ENCODE measurements at regions not wholly inside any gene's neighbourhood (a gene's known extent, or its start where the extent isn't known, plus 50 kb on each side); places are given as distances from the start of the nearest gene placed in this dataset.
"Not testable (repeated sequence)": the region's sequence is repeated elsewhere in the genome, so short reads cannot be mapped to it uniquely, and the experiment has no call there.

DNA sequence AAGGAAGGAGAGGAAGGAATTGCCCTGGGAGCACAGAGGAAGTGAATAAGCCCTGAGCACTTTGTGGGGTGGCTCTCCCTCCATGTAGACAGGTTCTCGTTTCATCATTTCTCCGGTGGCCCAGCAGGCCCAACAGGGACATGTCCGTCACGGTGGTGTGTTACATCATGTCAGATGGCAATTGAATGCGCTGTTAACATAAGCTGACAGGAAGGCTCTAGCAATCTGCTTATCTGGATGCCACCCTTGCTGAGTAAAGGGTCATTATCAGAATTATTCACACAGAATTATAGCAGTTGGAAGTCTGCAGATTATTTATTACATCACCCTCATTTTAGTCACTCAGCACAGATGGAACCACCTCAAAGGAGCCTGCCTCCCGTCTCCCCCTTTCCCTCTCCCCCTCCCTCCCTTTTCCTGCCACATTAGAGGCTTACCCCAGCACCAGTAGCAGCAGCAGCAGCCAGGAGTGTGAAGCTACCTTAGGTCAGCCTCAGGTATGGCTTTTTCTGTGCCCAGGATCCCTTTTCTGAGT lies 124.3 kb upstream of the TRIM2 start:
- no peak for DNase-seq

DNA sequence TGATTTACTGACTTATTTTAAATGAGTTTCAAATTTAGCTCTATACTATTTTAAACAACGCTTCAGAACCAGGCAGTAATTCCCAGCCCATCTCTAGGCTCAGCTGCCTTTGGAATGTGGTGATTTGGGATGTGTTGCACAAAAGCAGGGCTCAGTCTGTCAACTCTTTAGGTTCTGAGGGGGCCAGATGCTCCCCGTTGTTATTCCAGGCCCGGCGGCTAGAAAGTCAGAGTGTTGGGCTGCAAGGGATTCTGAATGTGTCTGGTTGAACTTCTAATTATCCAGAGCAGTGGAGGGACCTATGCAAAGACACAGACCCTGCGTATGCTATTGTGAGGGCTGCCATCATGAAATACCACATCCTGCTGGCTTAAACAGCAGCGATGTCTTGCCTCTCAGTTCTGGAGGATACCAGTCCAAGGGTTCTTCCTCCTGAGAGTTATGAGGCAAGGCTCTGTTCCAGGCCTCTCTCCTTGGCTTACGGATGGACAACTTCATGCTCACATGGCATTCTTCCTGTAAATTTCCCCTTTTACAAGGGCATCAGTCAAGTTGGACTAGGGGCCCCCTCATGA lies 123.2 kb upstream of the TRIM2 start:
- DNase-seq, result no peak

- DNase-seq, result no peak
Measured at GRCh38 chr4:153081693-153082092, 122.5 kb upstream of the TRIM2 start.

GRCh38 chr4:153082322-153083301 lies 121.6 kb upstream of the TRIM2 start:
- no peak for DNase-seq

DNA sequence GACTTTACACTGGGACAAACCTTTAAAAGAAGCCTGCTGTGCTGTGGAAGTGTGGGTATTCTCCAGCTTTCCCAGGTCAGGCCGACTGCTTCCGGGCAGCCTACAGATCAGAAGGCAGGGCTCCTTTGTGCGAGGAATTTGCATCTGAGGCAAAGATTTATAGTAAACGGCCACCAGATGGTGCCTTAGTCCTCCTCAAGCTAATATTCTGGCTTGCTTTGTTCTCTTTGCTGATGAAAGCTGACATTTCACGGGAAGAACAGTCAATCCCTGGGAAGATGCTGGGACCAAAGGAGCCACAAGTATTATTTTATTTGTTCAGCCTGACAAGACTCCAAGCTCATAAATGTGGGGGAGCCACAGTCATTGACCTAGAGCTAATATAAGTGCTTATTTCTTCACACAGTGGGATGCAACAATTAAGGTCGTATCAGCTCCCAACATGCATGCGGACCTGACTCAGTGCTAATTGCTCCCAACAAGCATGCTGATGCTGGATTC lies 120.7 kb upstream of the TRIM2 start:
- DNase-seq, result peak; percentile 28 to 31

DNA sequence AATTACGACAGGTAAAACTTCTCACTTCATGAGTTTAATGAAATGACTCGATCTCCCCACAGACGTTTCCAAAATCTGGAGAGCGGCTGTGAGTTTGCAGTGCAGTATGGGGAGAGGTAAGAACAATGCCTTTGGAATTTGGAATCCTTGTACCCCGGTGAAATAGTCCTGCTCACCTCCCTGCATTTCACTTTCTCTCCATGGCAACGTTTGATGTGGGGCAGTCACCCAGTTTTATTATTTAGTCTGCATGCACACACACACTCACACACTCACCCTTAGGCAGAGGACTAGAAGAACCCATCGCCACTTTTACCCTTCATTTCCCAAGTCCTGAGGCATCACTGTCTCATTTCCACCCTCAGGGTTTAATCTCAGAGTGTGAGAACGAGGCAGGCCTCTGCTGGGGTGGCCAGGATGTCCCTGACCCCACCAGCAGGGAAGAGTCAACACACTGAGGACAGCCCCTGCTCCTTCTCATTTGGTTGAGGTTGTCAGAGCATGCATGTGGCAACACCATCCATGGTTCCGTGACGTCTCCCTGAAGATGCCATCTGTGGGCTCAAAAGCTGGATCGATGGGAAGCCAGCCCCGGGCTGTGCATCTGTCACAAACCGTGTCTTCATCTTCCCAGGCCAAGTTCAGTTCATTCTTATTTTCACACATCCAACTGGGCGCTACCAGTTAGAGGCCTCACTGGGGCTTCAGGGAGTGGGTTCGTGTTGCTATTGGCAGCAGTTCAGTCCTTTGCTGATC lies 119.8 kb upstream of the TRIM2 start:
- DNase-seq, result no peak

DNA sequence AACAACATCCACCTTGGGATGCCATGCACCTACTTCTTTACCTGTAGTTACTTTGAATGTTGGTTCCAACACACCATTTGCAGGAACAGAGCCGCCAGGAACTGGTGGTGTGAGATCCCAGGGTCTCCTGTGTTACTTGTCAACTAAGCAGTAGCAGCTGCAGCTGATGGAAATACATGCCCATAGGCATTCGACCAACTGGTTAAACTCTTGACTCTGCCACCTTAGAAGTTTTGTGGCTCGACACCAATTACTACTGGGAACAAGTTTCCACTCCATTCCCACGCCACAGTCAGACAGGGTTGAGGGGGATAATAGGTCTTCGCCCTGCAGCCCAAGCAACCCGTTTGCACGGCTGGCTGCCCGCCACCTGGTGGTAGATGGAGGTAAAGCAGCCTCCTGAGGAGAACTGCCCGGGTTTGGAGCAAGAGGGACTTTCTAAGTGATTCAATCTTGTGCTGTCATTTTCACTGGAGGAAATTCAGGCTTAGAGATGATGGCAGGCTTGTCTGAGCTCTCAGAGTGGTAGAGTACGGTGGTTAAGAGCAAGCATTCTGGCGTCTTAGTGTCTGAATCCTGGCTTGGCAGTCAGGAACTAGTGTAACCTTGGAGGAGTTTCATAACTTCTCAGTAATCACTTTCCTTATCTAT lies 119.1 kb upstream of the TRIM2 start:
- DNase-seq, result peak; percentile 93 to 94

DNA sequence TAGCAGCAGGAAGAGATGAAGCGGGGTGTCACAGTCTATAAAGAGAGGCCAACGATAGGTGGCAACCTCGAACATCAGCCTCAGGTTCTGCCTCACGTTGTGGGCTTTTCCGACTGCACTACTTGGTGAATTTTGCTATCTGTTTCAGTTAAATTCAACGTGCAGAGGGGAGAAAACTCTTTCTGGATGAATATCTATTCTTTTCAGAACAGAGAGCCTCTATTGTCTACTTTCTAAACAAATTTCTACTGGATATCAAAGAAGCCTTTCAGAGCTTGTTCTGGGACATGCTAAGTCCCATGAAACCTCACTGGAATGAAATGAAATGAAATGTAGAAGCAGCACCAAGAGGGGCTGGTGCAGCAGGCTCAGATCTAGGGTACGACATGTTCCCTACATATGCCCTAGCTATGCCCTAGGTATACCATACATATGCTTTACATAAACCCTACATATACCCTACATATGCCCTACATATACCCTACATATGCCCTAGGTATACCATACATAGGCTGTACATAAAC lies 116.5 kb upstream of the TRIM2 start:
- no peak for DNase-seq

DNA sequence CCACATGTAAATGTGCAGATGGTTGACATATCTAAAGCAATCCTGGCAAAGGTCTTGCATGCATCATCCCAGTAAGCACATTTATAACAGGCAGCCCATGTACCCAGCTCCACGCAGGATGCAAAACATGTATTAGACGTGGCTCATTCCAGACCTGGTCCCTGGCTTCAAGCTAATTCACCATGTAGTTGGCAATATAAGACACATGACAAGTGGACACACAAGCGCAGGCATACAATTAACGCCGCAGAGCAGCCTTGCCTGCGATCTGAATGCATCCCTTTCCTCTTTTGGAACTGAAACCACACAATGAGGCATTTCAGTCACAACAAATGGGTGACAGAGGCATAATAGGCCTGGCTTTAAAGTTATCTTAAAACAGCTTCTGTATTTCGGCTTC lies 114.5 kb upstream of the TRIM2 start:
- no peak for DNase-seq

DNA sequence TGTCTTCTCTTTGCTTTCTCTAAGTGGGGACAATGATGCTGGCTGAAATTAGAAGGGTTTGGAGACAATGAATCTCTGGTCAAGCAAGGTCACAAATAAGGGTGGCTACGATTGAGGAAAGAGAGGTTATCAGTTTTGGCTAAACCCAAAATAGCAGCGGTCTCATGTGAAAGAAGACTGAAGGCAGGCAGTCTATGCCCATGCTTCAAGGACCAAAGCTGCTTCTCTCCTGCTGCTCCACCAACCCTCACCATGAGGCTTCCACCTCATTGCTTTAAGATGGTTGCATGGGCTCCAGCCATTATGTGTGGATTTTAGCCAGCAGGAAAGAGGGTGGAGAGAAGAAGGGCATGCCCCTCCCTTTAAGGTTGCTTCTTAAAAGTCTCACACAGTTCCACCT lies 114.1 kb upstream of the TRIM2 start:
- DNase-seq, result no peak

DNA sequence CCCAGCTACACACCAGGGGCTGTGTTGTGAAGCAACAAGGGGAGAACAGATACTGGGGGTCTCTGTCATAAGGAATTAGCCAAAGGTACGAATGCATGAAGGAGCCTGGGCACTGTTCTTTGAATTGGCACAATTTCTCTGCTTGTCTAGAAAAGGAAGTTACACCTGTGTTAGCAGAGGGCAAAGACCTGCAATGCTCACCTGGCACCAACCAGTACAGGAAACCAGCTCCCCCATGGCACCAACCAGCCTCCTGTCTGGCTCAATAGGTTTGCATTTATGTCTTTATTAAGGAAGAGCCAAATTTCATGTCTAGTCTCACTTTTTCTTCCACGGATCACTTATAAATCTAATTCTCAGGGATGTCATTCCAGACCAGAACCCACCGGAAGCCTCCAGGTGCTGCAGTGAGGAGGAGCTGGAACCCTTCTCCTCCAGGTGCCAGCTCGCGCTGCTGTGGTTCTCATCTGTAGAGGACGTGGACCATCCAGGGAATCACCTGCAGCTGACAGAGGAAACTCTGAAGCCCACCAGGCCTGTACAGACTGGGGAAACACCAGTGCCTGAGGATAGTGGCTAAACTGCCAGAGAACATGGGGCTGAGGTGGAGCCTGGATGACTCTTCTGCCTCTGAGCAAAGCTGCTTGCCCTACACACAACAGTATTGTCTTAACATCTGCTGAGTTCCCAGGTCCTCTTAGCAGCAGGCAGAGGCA lies 113.4 kb upstream of the TRIM2 start:
- no peak for DNase-seq

DNA sequence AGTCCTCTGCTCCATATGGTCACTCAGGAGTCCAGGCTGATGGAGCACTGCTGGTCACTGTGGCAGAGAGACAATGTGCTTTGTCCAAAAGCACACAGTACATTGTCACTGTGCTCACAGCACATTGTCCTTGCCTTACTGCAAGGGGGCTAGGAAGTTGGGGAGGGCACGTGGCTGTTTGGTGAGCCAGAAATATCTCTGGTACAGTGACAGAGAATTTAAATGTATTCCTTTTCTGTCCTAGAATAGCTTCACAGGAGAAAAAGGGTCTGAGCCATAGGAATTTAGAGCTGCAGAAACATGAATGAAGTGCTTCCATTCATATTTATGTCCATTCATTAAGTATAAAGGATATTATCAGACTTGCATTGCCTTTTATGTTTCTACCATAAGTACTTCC lies 110.8 kb upstream of the TRIM2 start:
- no peak for DNase-seq

- no peak for DNase-seq
Measured at GRCh38 chr4:153093802-153094201, 110.4 kb upstream of the TRIM2 start.

DNA sequence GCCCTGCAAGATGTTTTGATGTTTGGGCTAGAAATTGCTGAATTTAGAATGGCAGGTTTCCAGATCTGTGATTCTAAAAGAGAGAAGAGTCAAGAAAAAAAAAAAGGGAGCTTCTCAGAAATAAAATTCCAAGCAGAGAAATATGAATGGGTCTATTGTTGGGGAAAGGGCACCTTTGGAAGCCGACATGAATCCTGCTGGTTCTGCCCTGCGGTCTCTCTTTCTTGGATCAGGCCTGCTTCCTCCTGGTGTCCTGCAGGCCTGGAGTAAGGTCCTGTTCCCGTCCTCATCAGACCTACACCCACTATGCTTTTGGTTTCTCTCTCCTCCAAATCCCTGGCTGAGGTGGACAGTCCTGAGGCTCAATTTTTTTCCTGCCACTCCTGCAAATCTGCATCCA lies 109.8 kb upstream of the TRIM2 start:
- no peak for DNase-seq

GRCh38 chr4:153095448-153096204 lies 108.6 kb upstream of the TRIM2 start:
- DNase-seq, result no peak

DNA sequence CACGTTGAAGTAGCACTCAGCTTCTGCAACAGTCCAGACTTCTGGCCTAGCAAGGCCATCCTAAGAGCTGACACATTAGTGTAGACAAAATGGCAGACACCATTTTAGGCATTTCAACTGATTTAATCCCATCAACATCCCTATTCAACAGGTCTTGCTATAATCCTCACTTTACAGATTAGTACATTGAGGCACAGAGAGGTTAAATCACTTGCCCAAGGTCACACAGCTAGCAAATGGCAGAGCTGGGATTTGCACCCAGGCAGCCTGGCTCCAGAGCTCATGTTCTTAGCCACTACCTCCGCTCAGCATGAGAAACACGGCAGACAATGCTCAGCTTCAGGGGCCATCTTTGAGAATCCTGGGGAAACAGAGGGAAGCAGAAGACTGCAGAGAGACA lies 107.9 kb upstream of the TRIM2 start:
- no peak for DNase-seq

DNA sequence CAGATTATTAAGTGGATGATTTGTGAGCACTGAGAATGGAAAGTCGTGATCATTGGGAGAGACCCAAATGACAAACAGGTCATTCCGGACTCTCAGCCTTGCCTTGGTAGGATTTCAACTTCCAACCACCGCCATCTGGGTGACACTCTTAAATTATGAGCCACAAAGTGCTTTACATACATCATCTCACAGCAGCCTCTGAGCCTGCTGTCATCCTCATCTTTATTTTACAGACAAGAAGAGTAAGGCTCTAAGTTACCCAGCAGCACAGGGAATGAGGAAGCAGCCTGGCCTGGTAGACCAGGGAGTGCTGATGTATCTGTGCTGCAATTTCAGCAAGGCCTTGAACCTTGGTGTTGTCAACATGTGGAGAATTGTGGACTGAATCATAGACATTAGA lies 105.8 kb upstream of the TRIM2 start:
- no peak for DNase-seq

- no peak for DNase-seq
Measured at GRCh38 chr4:153099391-153100140, 104.7 kb upstream of the TRIM2 start.

- DNase-seq, result not testable (repeated sequence)
Measured at GRCh38 chr4:153106736-153107135, 97.5 kb upstream of the TRIM2 start.

DNA sequence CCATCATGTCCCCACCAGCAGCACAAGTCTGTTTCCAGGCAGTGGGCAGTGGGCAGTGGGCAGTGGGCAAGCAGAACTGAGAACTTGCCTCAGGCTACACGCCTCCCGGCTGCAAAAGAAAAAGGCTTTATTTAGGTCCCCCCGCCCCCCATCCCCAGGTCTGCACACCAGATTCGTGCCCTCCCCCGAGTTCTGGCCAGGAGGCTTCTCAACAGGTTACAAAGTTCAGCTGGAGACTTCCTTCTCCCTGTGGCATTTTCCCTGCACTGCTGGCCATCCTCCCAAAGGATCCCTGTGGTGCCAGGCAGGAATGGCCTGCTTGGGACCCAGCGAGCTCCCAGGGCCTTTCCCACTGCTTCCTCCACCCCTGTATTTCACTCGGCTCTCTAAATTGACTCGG lies 97.0 kb upstream of the TRIM2 start:
- DNase-seq, result no peak

Measured in stimulated activated CD4-positive, alpha-beta T cell treated with anti-CD3 and anti-CD28 coated beads, Interleukin-2, amount 100 ng/mL, for 48 hours (primary cell).